SK-N-SH (cell line): ENCODE measurements at regions not wholly inside any gene's neighbourhood (a gene's known extent, or its start where the extent isn't known, plus 50 kb on each side); places are given as distances from the start of the nearest gene placed in this dataset.

Experiments
- CTCF ChIA-PET: fragments of 300-600, 350-600 bp; formaldehyde crosslinking; extraction: SDS; loops from one replicate; lab custom pipeline; 2021; lab: Yijun Ruan, JAX
- POLR2A ChIA-PET: fragments of 350-600 bp; sonication (Branson Sonifier 250); formaldehyde crosslinking; extraction: SDS; loops from one replicate; lab custom pipeline; 2020; ENCODE audit warnings: antibody characterized with exemption, inconsistent platforms; lab: Yijun Ruan, JAX
- DNase-seq: peaks from one replicate; pipeline ENCODE4 v3.0.0; 2012
- H2AFZ ChIP-seq: fragments of 200-600 bp; sonication (generic); 2 replicates; pipeline ENCODE4 v1.8.1; 2016; ENCODE audit warnings: antibody characterized with exemption, mild to moderate bottlenecking, low read depth
- H3F3A ChIP-seq: fragments of 200-600 bp; sonication (generic); replicated peaks from 2 replicates; pipeline ENCODE3; 2016; ENCODE audit warnings: antibody characterized with exemption, mild to moderate bottlenecking; ENCODE audit not compliant: insufficient read depth
- H3K27ac ChIP-seq, 2 experiments: fragments of 200-500 bp in 1 of 2; fragments of 200-600 bp in 1 of 2; sonication (Bioruptor generic) in 1 of 2; sonication (generic), shearing (Covaris generic) in 1 of 2; 2 replicates each; pipeline versions ENCODE4 v1.5.1 to v1.6.1; 2014 to 2016; ENCODE audit warnings: low read depth in 2 of 2, inconsistent platforms in 1 of 2, low read length in 1 of 2, mild to moderate bottlenecking in 1 of 2, mixed read lengths in 1 of 2
- H3K27me3 ChIP-seq: fragments of 200-600 bp; sonication (generic), shearing (Covaris generic); 2 replicates; pipeline ENCODE4 v1.6.1; 2016; ENCODE audit warnings: mixed run types; ENCODE audit not compliant: insufficient read depth
- H3K36me3 ChIP-seq, 2 experiments: fragments of 200-500 bp in 1 of 2; fragments of 200-600 bp in 1 of 2; sonication (Bioruptor generic) in 1 of 2; sonication (generic) in 1 of 2; replicated peaks in 1 of 2; 2 replicates each; pipeline versions ENCODE3 to v1.5.1; 2014 to 2016; ENCODE audit warnings: low read length in 1 of 2, mild to moderate bottlenecking in 1 of 2; ENCODE audit not compliant: insufficient read depth in 2 of 2, control insufficient read depth in 1 of 2
- H3K4me1 ChIP-seq, 2 experiments: fragments of 200-500 bp in 1 of 2; fragments of 200-600 bp in 1 of 2; sonication (Bioruptor generic) in 1 of 2; sonication (generic), shearing (Covaris generic) in 1 of 2; 2 replicates each; pipeline versions ENCODE4 v1.5.1 to v1.6.1; 2014 to 2016; ENCODE audit warnings: low read depth in 1 of 2, low read length in 1 of 2, mixed run types in 1 of 2; ENCODE audit not compliant: insufficient read depth in 2 of 2, control insufficient read depth in 1 of 2
- H3K4me2 ChIP-seq: fragments of 200-600 bp; sonication (generic), shearing (Covaris generic); 2 replicates; pipeline ENCODE4 v1.6.1; 2017; ENCODE audit warnings: mixed run types
- H3K4me3 ChIP-seq, 2 experiments: fragments of 200-500 bp in 1 of 2; fragments of 200-600 bp in 1 of 2; sonication (Bioruptor generic) in 1 of 2; sonication (generic), shearing (Covaris generic) in 1 of 2; 2 replicates each; pipeline versions ENCODE4 v1.5.1 to v1.8.1; 2014 to 2016; ENCODE audit warnings: low read depth in 2 of 2, inconsistent platforms in 1 of 2, low read length in 1 of 2, mild to moderate bottlenecking in 1 of 2, mixed read lengths in 1 of 2, moderate library complexity in 1 of 2
- H3K79me2 ChIP-seq: fragments of 200-600 bp; sonication (generic); 2 replicates; pipeline ENCODE4 v1.8.1; 2017; ENCODE audit warnings: mild to moderate bottlenecking; ENCODE audit not compliant: insufficient read depth
- H3K9ac ChIP-seq: fragments of 200-600 bp; sonication (generic); 2 replicates; pipeline ENCODE4 v1.6.1; 2017; ENCODE audit warnings: mixed run types
- H3K9me2 ChIP-seq: fragments of 200-600 bp; sonication (generic); 2 replicates; pipeline ENCODE4 v1.6.1; 2017; ENCODE audit warnings: mixed run types
- H3K9me3 ChIP-seq: fragments of 200-600 bp; sonication (generic); 2 replicates; pipeline ENCODE4 v1.6.1; 2017; ENCODE audit warnings: mixed run types, mild to moderate bottlenecking, moderate library complexity
- H4K20me1 ChIP-seq: fragments of 200-600 bp; sonication (generic); 2 replicates; pipeline ENCODE4 v1.6.1; 2017; ENCODE audit warnings: mild to moderate bottlenecking, mixed run types; ENCODE audit not compliant: insufficient read depth
- CHD2 ChIP-seq: fragments of 150-350 bp; IDR thresholded peaks from 2 replicates; pipeline ENCODE4 v1.6.1; 2018; ENCODE audit warnings: low read length; ENCODE audit not compliant: partially characterized antibody
- FOXJ3 ChIP-seq: sonication (generic); formaldehyde crosslinking; IDR thresholded peaks from 2 replicates; pipeline ENCODE4 v1.5.1; 2020; ENCODE audit warnings: mild to moderate bottlenecking, missing genetic modification reagents
- FOXM1 ChIP-seq: IDR thresholded peaks from 2 replicates; pipeline ENCODE4 v1.4.0; 2012; ENCODE audit warnings: low read depth, mild to moderate bottlenecking
- JUND ChIP-seq: IDR thresholded peaks from 2 replicates; pipeline ENCODE4 v1.4.0; 2012
- MAX ChIP-seq: IDR thresholded peaks from 2 replicates; pipeline ENCODE4 v1.4.0; 2012; ENCODE audit warnings: low read depth
- MEF2A ChIP-seq: IDR thresholded peaks from 2 replicates; pipeline ENCODE4 v1.4.0; 2012; ENCODE audit warnings: low read depth, borderline replicate concordance
- MXI1 ChIP-seq: IDR thresholded peaks from 2 replicates; pipeline ENCODE4 v1.6.1; 2012; ENCODE audit warnings: mild to moderate bottlenecking, low read depth, low read length, improper control_type of control experiment
- NFIC ChIP-seq: IDR thresholded peaks from 2 replicates; pipeline ENCODE4 v1.4.0; 2012; ENCODE audit warnings: borderline replicate concordance
- NRF1 ChIP-seq: IDR thresholded peaks from 2 replicates; pipeline ENCODE4 v1.6.1; 2012; ENCODE audit warnings: low read depth, mild to moderate bottlenecking, low read length
- POLR2AphosphoS5 ChIP-seq: IDR thresholded peaks from 2 replicates; pipeline ENCODE4 v1.6.1; 2012; ENCODE audit warnings: low read depth, low read length
- RCOR1 ChIP-seq: fragments of 150-350 bp; IDR thresholded peaks from 2 replicates; pipeline ENCODE4 v1.6.1; 2017; ENCODE audit warnings: antibody characterized with exemption, low read length
- SIN3A ChIP-seq: IDR thresholded peaks from 2 replicates; pipeline ENCODE4 v1.6.1; 2012; ENCODE audit warnings: low read depth, mild to moderate bottlenecking, low read length, moderate library complexity, borderline replicate concordance
- TEAD4 ChIP-seq: IDR thresholded peaks from 2 replicates; pipeline ENCODE4 v1.4.0; 2012; ENCODE audit warnings: mild to moderate bottlenecking, borderline replicate concordance; ENCODE audit not compliant: insufficient read depth
- YY1 ChIP-seq: IDR thresholded peaks from 2 replicates; pipeline ENCODE4 v1.4.0; 2012; ENCODE audit warnings: low read depth, mild to moderate bottlenecking
- WGBS: methylation state at CpG from one replicate; pipeline ENCODE4 v1.1.6; 2017; ENCODE audit warnings: low lambda C conversion rate; 5-methylcytosine and 5-hydroxymethylcytosine counted together
- TF ChIP-seq, protein P1 (sequence below): fragments of 150-350 bp; IDR thresholded peaks from 2 replicates; pipeline ENCODE4 v1.6.1; 2016; ENCODE audit warnings: mild to moderate bottlenecking, low read depth, low read length
- TF ChIP-seq, protein P2 (sequence below): fragments of 200-600 bp; sonication (generic); IDR thresholded peaks from 2 replicates; pipeline ENCODE4 v1.6.1; 2017; ENCODE audit warnings: antibody characterized with exemption, mild to moderate bottlenecking, moderate library complexity
- TF ChIP-seq, protein P3 (sequence below): IDR thresholded peaks from 2 replicates; pipeline ENCODE4 v1.4.0; 2012; ENCODE audit warnings: low read depth, borderline replicate concordance

DNA sequence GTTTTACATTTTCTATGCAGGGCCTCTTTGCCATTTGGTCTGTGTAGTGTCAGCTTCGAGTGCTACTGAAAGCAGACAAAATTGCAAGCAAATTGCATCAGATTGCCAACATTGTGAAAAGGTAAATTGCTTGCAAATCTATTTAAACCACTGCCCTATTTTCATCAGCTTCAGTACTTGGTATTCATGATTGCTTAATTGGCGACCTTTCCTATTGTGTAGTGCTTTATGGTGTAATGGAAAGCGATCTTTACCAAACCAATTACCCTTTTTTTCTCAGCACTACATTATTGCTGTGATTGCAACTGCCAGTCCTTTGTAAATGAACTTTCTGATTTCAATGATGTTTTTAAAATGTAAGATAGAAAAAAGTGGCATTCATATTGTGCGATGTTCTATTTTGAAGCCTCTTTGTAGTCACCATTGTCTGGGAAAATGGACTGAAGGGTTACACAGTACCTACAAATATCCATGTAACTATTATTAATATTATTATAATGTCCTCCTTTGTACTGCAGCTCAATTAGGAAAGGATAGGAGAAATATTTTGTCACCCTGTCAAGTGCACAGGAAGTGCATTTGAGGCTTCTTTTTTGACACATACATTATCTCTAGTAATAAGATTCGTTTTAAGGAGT lies 177.7 kb upstream of the SP8 start:
- H3K4me1 ChIP-seq, result no peaks in the 10 kb centered on the region
- no peaks in the 10 kb centered on the region for H3K36me3 ChIP-seq
- WGBS, result 7% methylated on average over 5 of the region's 5 CpGs
- ChIA-PET POLR2A (no interaction called here), CTCF (interaction anchor here (1.3 kb wide), 1 partner anchor 10 kb away, joined by 4 read pairs; no protein-coding TSS in a partner anchor)
- TF ChIP-seq JUND (no peak), YY1 (no peak), CHD2 (no peak), MEF2A (no peak), RCOR1 (no peak), MAX (no peak), TEAD4 (no peak), MXI1 (no peak), NRF1 (no peak), SIN3A (no peak), FOXM1 (no peak), NFIC (no peak), POLR2AphosphoS5 (no peak), FOXJ3 (no peak)
- TF ChIP-seq, protein P1, sequence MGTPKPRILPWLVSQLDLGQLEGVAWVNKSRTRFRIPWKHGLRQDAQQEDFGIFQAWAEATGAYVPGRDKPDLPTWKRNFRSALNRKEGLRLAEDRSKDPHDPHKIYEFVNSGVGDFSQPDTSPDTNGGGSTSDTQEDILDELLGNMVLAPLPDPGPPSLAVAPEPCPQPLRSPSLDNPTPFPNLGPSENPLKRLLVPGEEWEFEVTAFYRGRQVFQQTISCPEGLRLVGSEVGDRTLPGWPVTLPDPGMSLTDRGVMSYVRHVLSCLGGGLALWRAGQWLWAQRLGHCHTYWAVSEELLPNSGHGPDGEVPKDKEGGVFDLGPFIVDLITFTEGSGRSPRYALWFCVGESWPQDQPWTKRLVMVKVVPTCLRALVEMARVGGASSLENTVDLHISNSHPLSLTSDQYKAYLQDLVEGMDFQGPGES, result no peak
- TF ChIP-seq, protein P2, sequence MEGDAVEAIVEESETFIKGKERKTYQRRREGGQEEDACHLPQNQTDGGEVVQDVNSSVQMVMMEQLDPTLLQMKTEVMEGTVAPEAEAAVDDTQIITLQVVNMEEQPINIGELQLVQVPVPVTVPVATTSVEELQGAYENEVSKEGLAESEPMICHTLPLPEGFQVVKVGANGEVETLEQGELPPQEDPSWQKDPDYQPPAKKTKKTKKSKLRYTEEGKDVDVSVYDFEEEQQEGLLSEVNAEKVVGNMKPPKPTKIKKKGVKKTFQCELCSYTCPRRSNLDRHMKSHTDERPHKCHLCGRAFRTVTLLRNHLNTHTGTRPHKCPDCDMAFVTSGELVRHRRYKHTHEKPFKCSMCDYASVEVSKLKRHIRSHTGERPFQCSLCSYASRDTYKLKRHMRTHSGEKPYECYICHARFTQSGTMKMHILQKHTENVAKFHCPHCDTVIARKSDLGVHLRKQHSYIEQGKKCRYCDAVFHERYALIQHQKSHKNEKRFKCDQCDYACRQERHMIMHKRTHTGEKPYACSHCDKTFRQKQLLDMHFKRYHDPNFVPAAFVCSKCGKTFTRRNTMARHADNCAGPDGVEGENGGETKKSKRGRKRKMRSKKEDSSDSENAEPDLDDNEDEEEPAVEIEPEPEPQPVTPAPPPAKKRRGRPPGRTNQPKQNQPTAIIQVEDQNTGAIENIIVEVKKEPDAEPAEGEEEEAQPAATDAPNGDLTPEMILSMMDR, result no peak
- TF ChIP-seq, protein P3, sequence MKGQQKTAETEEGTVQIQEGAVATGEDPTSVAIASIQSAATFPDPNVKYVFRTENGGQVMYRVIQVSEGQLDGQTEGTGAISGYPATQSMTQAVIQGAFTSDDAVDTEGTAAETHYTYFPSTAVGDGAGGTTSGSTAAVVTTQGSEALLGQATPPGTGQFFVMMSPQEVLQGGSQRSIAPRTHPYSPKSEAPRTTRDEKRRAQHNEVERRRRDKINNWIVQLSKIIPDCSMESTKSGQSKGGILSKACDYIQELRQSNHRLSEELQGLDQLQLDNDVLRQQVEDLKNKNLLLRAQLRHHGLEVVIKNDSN, result no peak
- no peaks in the 10 kb centered on the region for H3K9me3 ChIP-seq
- no peak overlapping the region for H3K4me2 ChIP-seq
- no peaks in the 10 kb centered on the region for H3K9me2 ChIP-seq
- no peak overlapping the region for H3K27ac ChIP-seq
- H3K9ac ChIP-seq, result no peak overlapping the region
- no peaks in the 10 kb centered on the region for H3K79me2 ChIP-seq
- no peak overlapping the region for H2AFZ ChIP-seq
- DNase-seq, result no peak
- no peaks in the 10 kb centered on the region for H3F3A ChIP-seq
- no peaks in the 10 kb centered on the region for H3K27me3 ChIP-seq
- no peaks in the 10 kb centered on the region for H4K20me1 ChIP-seq
- H3K4me3 ChIP-seq, result no peak overlapping the region
